Endothelial cell of umbilical vein (primary cell): ENCODE measurements at regions not wholly inside any gene's neighbourhood (a gene's known extent, or its start where the extent isn't known, plus 50 kb on each side); places are given as distances from the start of the nearest gene placed in this dataset.

Source experiments
- BruUV-seq: library from RNA; stranded (reverse); fragments of 400-500 nt; replicated peaks from 2 replicates; lab custom pipeline; 2021; lab: Mats Ljungman, UMichigan
- CTCF ChIA-PET: fragments of 300-600, 350-600 bp; sonication (Branson Sonifier 250); formaldehyde crosslinking; loops from one replicate; lab custom pipeline; 2021; ENCODE audit warnings: antibody characterized with exemption, inconsistent platforms; lab: Charles Lee
- POLR2A ChIA-PET: fragments of 300-600, 350-600 bp; sonication (Branson Sonifier 250); formaldehyde crosslinking; loops from one replicate; lab custom pipeline; 2021; ENCODE audit warnings: antibody characterized with exemption, inconsistent platforms; lab: Charles Lee
- DNase-seq: peaks from one replicate; pipeline ENCODE4 v3.0.0-alpha.2; 2011; ENCODE audit warnings: low read depth, low spot score
- FAIRE-seq: peaks from 2 replicates; lab custom pipeline; 2011; peaks lifted over from hg19 to GRCh38; lab: Jason Lieb, UNC
- H2AFZ ChIP-seq: 2 replicates; pipeline ENCODE4 v1.6.0; 2012; ENCODE audit warnings: low read depth, low read length, control low read depth, inconsistent platforms
- H3K27ac ChIP-seq: 2 replicates; pipeline ENCODE4 v1.5.1; 2011; ENCODE audit warnings: low read depth, mild to moderate bottlenecking, control low read depth, low read length, moderate library complexity; ENCODE audit not compliant: insufficient read depth
- H3K27me3 ChIP-seq, 2 experiments: 2 replicates each; pipeline versions ENCODE4 v1.6.0 to v1.6.1; 2011; ENCODE audit warnings: low read length in 2 of 2, mixed read lengths in 1 of 2; ENCODE audit not compliant: control insufficient read depth in 2 of 2, insufficient read depth in 2 of 2
- H3K36me3 ChIP-seq, 2 experiments: 2 replicates in 1 of 2; 3 replicates in 1 of 2; pipeline ENCODE4 v1.5.1; 2011; ENCODE audit warnings: low read length in 2 of 2, mild to moderate bottlenecking in 1 of 2, moderate library complexity in 1 of 2; ENCODE audit not compliant: control insufficient read depth in 2 of 2, insufficient read depth in 2 of 2; ENCODE audit errors: extremely low read depth in 1 of 2
- H3K4me1 ChIP-seq: 3 replicates; pipeline ENCODE4 v1.5.1; 2011; ENCODE audit warnings: mild to moderate bottlenecking, low read length; ENCODE audit not compliant: control insufficient read depth, insufficient read depth; ENCODE audit errors: extremely low read depth
- H3K4me2 ChIP-seq: 2 replicates; pipeline ENCODE4 v1.6.1; 2011; ENCODE audit warnings: low read length, control low read depth, mixed read lengths; ENCODE audit not compliant: insufficient read depth
- H3K4me3 ChIP-seq, 3 experiments: fragments of 200-600 bp in 1 of 3; sonication (generic), shearing (Covaris generic) in 1 of 3; replicated peaks in 1 of 3; 2 replicates each; pipeline ENCODE4 v1.5.1; 2011 to 2016; ENCODE audit warnings: control low read depth in 3 of 3, low read length in 3 of 3, mild to moderate bottlenecking in 2 of 3, inconsistent platforms in 1 of 3, low read depth in 1 of 3, moderate library complexity in 1 of 3; ENCODE audit not compliant: insufficient read depth in 1 of 3
- H3K79me2 ChIP-seq: 2 replicates; pipeline ENCODE4 v1.6.0; 2012; ENCODE audit warnings: low read length, inconsistent platforms; ENCODE audit not compliant: control insufficient read depth, insufficient read depth
- H3K9ac ChIP-seq: replicated peaks from 2 replicates; pipeline ENCODE3; 2011; ENCODE audit warnings: low read length, control low read depth; ENCODE audit not compliant: insufficient read depth; ENCODE audit errors: extremely low read depth
- H3K9me1 ChIP-seq: replicated peaks from 3 replicates; pipeline ENCODE4 v1.6.0; 2011; ENCODE audit warnings: mild to moderate bottlenecking, low read length; ENCODE audit not compliant: control insufficient read depth, insufficient read depth; ENCODE audit errors: extremely low read depth
- H3K9me3 ChIP-seq: replicated peaks from 2 replicates; pipeline ENCODE4 v1.5.1; 2012; ENCODE audit warnings: low read length, inconsistent platforms; ENCODE audit not compliant: control insufficient read depth, insufficient read depth
- H4K20me1 ChIP-seq: replicated peaks from 2 replicates; pipeline ENCODE3; 2011; ENCODE audit warnings: mild to moderate bottlenecking, low read length; ENCODE audit not compliant: control insufficient read depth, insufficient read depth; ENCODE audit errors: extremely low read depth
- CTCF ChIP-seq, 2 donors: IDR thresholded peaks; 1 replicate in 1 of 2; 2 replicates in 1 of 2; pipeline ENCODE4 v1.5.1; 2011; ENCODE audit warnings: low read length in 2 of 2, mild to moderate bottlenecking in 2 of 2, moderate library complexity in 2 of 2, control low read depth in 1 of 2, inconsistent platforms in 1 of 2, low read depth in 1 of 2; ENCODE audit not compliant: insufficient read depth in 1 of 2; ENCODE audit errors: extremely low read depth in 1 of 2
- EZH2 ChIP-seq: IDR thresholded peaks from 2 replicates; pipeline ENCODE4 v1.6.1; 2012; ENCODE audit warnings: borderline replicate concordance, low read depth, mild to moderate bottlenecking, moderate library complexity, low read length, inconsistent platforms; ENCODE audit not compliant: severe bottlenecking
- FOS ChIP-seq: IDR thresholded peaks from 2 replicates; pipeline ENCODE4 v1.6.1; 2011; ENCODE audit warnings: mild to moderate bottlenecking, low read length, moderate library complexity, borderline replicate concordance; ENCODE audit not compliant: insufficient read depth
- GATA2 ChIP-seq: IDR thresholded peaks from 2 replicates; pipeline ENCODE4 v1.7.0; 2011; ENCODE audit warnings: low read depth, mild to moderate bottlenecking, moderate library complexity, mixed read lengths, low read length; ENCODE audit not compliant: insufficient read length, insufficient read depth
- JUN ChIP-seq: IDR thresholded peaks from 2 replicates; pipeline ENCODE4 v1.6.1; 2011; ENCODE audit warnings: borderline replicate concordance, low read depth; ENCODE audit not compliant: insufficient read length, insufficient read depth
- MAX ChIP-seq: IDR thresholded peaks from 2 replicates; pipeline ENCODE4 v1.6.1; 2011; ENCODE audit not compliant: insufficient read depth, insufficient read length
- MYC ChIP-seq: IDR thresholded peaks from one replicate; pipeline ENCODE4 v1.6.1; 2011; ENCODE audit warnings: mild to moderate bottlenecking, low read depth, low read length
- POLR2A ChIP-seq: IDR thresholded peaks from 2 replicates; pipeline ENCODE4 v1.6.1; 2012; ENCODE audit warnings: low read depth, mild to moderate bottlenecking, control low read depth, low read length
- dilution Hi-C: fragments of 300-500 bp; cut with MboI; formaldehyde crosslinking; loops from one replicate; pipeline ENCODE4 v1.15.0; 2019; ENCODE audit warnings: low sequenced_read_pairs; ENCODE audit not compliant: extremely low pct_ligation_motif_present
- intact Hi-C: fragments of 100-400 bp; cut with micrococcal nuclease; formaldehyde crosslinking; loops from one replicate; pipeline ENCODE4 v1.10.0; 2022

- Histone ChIP-seq H4K20me1 (no peaks in the 10 kb centered on the region), H3K27ac (no peak overlapping the region), H3K9me3 (no peaks in the 10 kb centered on the region), H3K79me2 (no peaks in the 10 kb centered on the region), H3K36me3 (no peaks in the 10 kb centered on the region), H3K4me1 (no peaks in the 10 kb centered on the region), H3K27me3 (no peaks in the 10 kb centered on the region), H2AFZ (no peak overlapping the region), H3K9me1 (no peaks in the 10 kb centered on the region), H3K9ac (no peak overlapping the region), H3K4me2 (no peak overlapping the region), H3K4me3 (no peak overlapping the region)
- FAIRE-seq: no peak
- TF ChIP-seq MAX (no peak), CTCF (IDR thresholded peaks at IDR 0.05; ENCODE audit: extremely low read depth in 1 of 2, insufficient read depth in 1 of 2, low read depth in 1 of 2, low read length in 2 of 2) (no peak), GATA2 (no peak)
- DNase-seq: no peak
- dilution Hi-C loops (no loop called here), intact Hi-C loops (loop anchor here (5.0 kb wide), 1 partner anchor 1924 kb away; no protein-coding TSS in a partner anchor)
- no TSS peak for BruUV-seq
- ChIA-PET CTCF (interaction anchor here (2.1 kb wide), 1 partner anchor 1414 kb away, joined by 13 read pairs; no protein-coding TSS in a partner anchor), POLR2A (no interaction called here)
Observed at GRCh38 chr2:137836671-137837070, 127.6 kb upstream of the HNMT start.

GRCh38 chr2:137837830-137838229 lies 126.4 kb upstream of the HNMT start:
- Histone ChIP-seq H3K27me3 (no peaks in the 10 kb centered on the region), H3K4me1 (no peaks in the 10 kb centered on the region), H3K4me3 (no peak overlapping the region), H3K27ac (no peak overlapping the region), H3K4me2 (no peak overlapping the region), H3K9ac (no peak overlapping the region), H3K9me3 (no peaks in the 10 kb centered on the region), H3K36me3 (no peaks in the 10 kb centered on the region), H3K9me1 (no peaks in the 10 kb centered on the region), H3K79me2 (no peaks in the 10 kb centered on the region), H2AFZ (no peak overlapping the region), H4K20me1 (no peaks in the 10 kb centered on the region)
- intact Hi-C loops (loop anchor here (1.0 to 5.0 kb wide), 5 partner anchors 371 to 1926 kb away; no protein-coding TSS in a partner anchor), dilution Hi-C loops (no loop called here)
- no peak for TF ChIP-seq MYC
- TF ChIP-seq CTCF (IDR thresholded peaks at IDR 0.05; ENCODE audit: extremely low read depth in 1 of 2, insufficient read depth in 1 of 2, low read depth in 1 of 2, low read length in 2 of 2): no peak
- TF ChIP-seq EZH2: no peak
- no peak for TF ChIP-seq GATA2
- no peak for TF ChIP-seq MAX
- no peak for TF ChIP-seq FOS
- no peak for TF ChIP-seq JUN
- TF ChIP-seq POLR2A: no peak
- no TSS peak for BruUV-seq
- DNase-seq (no peak), FAIRE-seq (no peak)
- ChIA-PET CTCF (interaction anchor here (0.6 to 3.1 kb wide), 17 partner anchors 13 to 1924 kb away, joined by 3 to 24 read pairs (median 5); no protein-coding TSS in a partner anchor), POLR2A (no interaction called here)
